NT2/D1 (cell line): ENCODE measurements at regions not wholly inside any gene's neighbourhood (a gene's known extent, or its start where the extent isn't known, plus 50 kb on each side); places are given as distances from the start of the nearest gene placed in this dataset.

Experiments
- SUZ12 ChIP-seq: IDR thresholded peaks from 2 replicates; pipeline ENCODE4 v1.6.1; 2011; ENCODE audit not compliant: insufficient read length, insufficient read depth; ENCODE audit errors: extremely low read depth
- YY1 ChIP-seq: IDR thresholded peaks from 2 replicates; pipeline ENCODE4 v1.6.1; 2011; ENCODE audit not compliant: insufficient read length, insufficient read depth
- ZNF274 ChIP-seq: IDR thresholded peaks from 2 replicates; pipeline ENCODE4 v1.6.1; 2011; ENCODE audit warnings: mild to moderate bottlenecking, low read depth, low read length

- TF ChIP-seq ZNF274 (no peak), SUZ12 (no peak), YY1 (no peak)
Measured at GRCh38 chrY:7501236-7501635, 589.7 kb upstream of the AMELY start.
